ENCODE measurements at regions not wholly inside any gene's neighbourhood (a gene's known extent, or its start where the extent isn't known, plus 50 kb on each side); places are given as distances from the start of the nearest gene placed in this dataset.

GRCh38 chr17:54007855-54008254 is 185.1 kb downstream of the KIF2B start:
- no peak for DNase-seq (ENCODE audit: low spot score)

- DNase-seq (ENCODE audit: low spot score), result no peak
Measured at GRCh38 chr17:54009502-54009901, 186.8 kb downstream of the KIF2B start.

GRCh38 chr17:54013072-54013471 is 190.3 kb downstream of the KIF2B start:
- DNase-seq (ENCODE audit: low spot score), result no peak

GRCh38 chr17:54015734-54016133 is 193.0 kb downstream of the KIF2B start:
- DNase-seq (ENCODE audit: low spot score), result peak; percentile 10

- DNase-seq (ENCODE audit: low spot score), result no peak
Measured at GRCh38 chr17:54021418-54021817, 198.7 kb downstream of the KIF2B start.

- DNase-seq (ENCODE audit: low spot score), result no peak
Measured at GRCh38 chr17:54028986-54029580, 206.4 kb downstream of the KIF2B start.

GRCh38 chr17:54029986-54030385 is 207.3 kb downstream of the KIF2B start:
- no peak for DNase-seq (ENCODE audit: low spot score)

- DNase-seq (ENCODE audit: low spot score), result no peak
Measured at GRCh38 chr17:54046570-54046969, 223.8 kb downstream of the KIF2B start.

GRCh38 chr17:54063639-54064038 is 240.9 kb downstream of the KIF2B start:
- no peak for DNase-seq (ENCODE audit: low spot score)

- DNase-seq (ENCODE audit: low spot score), result no peak
Measured at GRCh38 chr17:54085020-54085419, 262.3 kb downstream of the KIF2B start.

- no peak for DNase-seq (ENCODE audit: low spot score)
Measured at GRCh38 chr17:54085934-54086333, 263.2 kb downstream of the KIF2B start.

GRCh38 chr17:54096216-54096615 is 273.5 kb downstream of the KIF2B start:
- DNase-seq (ENCODE audit: low spot score), result no peak

GRCh38 chr17:54099221-54099620 is 276.5 kb downstream of the KIF2B start:
- DNase-seq (ENCODE audit: low spot score), result no peak

- DNase-seq (ENCODE audit: low spot score), result no peak
Measured at GRCh38 chr17:54102246-54102645, 279.5 kb downstream of the KIF2B start.

- no peak for DNase-seq (ENCODE audit: low spot score)
Measured at GRCh38 chr17:54111576-54111975, 288.8 kb downstream of the KIF2B start.

- DNase-seq (ENCODE audit: low spot score), result no peak
Measured at GRCh38 chr17:54117452-54117851, 294.7 kb downstream of the KIF2B start.

GRCh38 chr17:54124456-54124855 is 301.7 kb downstream of the KIF2B start:
- no peak for DNase-seq (ENCODE audit: low spot score)

GRCh38 chr17:54153423-54153822 is 330.7 kb downstream of the KIF2B start:
- DNase-seq (ENCODE audit: low spot score), result no peak

GRCh38 chr17:54157542-54157941 is 334.8 kb downstream of the KIF2B start:
- DNase-seq (ENCODE audit: low spot score), result no peak

GRCh38 chr17:54172096-54172984 is 349.6 kb downstream of the KIF2B start:
- DNase-seq (ENCODE audit: low spot score), result peak; percentile 12

- no peak for DNase-seq (ENCODE audit: low spot score)
Measured at GRCh38 chr17:54172985-54173316, 350.2 kb downstream of the KIF2B start.

GRCh38 chr17:54177606-54178308 is 355.0 kb downstream of the KIF2B start:
- DNase-seq (ENCODE audit: low spot score), result no peak

- DNase-seq (ENCODE audit: low spot score), result no peak
Measured at GRCh38 chr17:54180950-54181349, 358.2 kb downstream of the KIF2B start.

Measured in mucosa of gallbladder (tissue), 1 donor.